OCI-LY3 (cell line): ENCODE measurements at regions not wholly inside any gene's neighbourhood (a gene's known extent, or its start where the extent isn't known, plus 50 kb on each side); places are given as distances from the start of the nearest gene placed in this dataset.

Experiments used
- CTCF ChIP-seq: fragments of 200-600, 300-600 bp; sonication (generic); IDR thresholded peaks from 2 replicates; pipeline ENCODE4 v1.5.1; 2014; ENCODE audit warnings: antibody characterized with exemption, low read length, low read depth
- EZH2phosphoT487 ChIP-seq: fragments of 200-600 bp; shearing (Covaris generic); IDR thresholded peaks from 2 replicates; pipeline ENCODE4 v1.6.1; 2018; ENCODE audit warnings: antibody characterized with exemption, mixed run types, low read depth

- TF ChIP-seq CTCF (peak; percentile 56), EZH2phosphoT487 (no peak)
These were observed 483.1 kb upstream of the EPHA6 start for GRCh38 chr3:96331341-96331740.
